ENCODE measurements at regions not wholly inside any gene's neighbourhood (a gene's known extent, or its start where the extent isn't known, plus 50 kb on each side); places are given as distances from the start of the nearest gene placed in this dataset.
"Not testable (repeated sequence)": the region's sequence is repeated elsewhere in the genome, so short reads cannot be mapped to it uniquely, and the experiment has no call there.

- TF ChIP-seq, protein P1, sequence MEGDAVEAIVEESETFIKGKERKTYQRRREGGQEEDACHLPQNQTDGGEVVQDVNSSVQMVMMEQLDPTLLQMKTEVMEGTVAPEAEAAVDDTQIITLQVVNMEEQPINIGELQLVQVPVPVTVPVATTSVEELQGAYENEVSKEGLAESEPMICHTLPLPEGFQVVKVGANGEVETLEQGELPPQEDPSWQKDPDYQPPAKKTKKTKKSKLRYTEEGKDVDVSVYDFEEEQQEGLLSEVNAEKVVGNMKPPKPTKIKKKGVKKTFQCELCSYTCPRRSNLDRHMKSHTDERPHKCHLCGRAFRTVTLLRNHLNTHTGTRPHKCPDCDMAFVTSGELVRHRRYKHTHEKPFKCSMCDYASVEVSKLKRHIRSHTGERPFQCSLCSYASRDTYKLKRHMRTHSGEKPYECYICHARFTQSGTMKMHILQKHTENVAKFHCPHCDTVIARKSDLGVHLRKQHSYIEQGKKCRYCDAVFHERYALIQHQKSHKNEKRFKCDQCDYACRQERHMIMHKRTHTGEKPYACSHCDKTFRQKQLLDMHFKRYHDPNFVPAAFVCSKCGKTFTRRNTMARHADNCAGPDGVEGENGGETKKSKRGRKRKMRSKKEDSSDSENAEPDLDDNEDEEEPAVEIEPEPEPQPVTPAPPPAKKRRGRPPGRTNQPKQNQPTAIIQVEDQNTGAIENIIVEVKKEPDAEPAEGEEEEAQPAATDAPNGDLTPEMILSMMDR (IDR thresholded peaks at IDR 0.05): not testable (repeated sequence)
- TF ChIP-seq POLR2A (IDR thresholded peaks at IDR 0.05): not testable (repeated sequence)
Observed at GRCh38 chr15:35178186-35178585, 93.1 kb upstream of the NANOGP8 start.
